Neural crest cell (in vitro differentiated cells): ENCODE measurements at regions not wholly inside any gene's neighbourhood (a gene's known extent, or its start where the extent isn't known, plus 50 kb on each side); places are given as distances from the start of the nearest gene placed in this dataset.

Experiments used
- DNase-seq: peaks from one replicate; pipeline ENCODE4 v3.0.0; 2021; ENCODE audit warnings: low read depth, mixed read lengths, low spot score
- H3K27ac Mint-ChIP-seq: one replicate; pipeline ENCODE4 v1.8.0; 2021; ENCODE audit warnings: mild to moderate bottlenecking, mixed read lengths; ENCODE audit not compliant: unreplicated experiment
- H3K27me3 Mint-ChIP-seq: 2 replicates; pipeline ENCODE4 v1.8.0; 2021; ENCODE audit warnings: low read depth, mild to moderate bottlenecking, mixed read lengths
- H3K36me3 Mint-ChIP-seq: 2 replicates; pipeline ENCODE4 v1.8.0; 2021; ENCODE audit warnings: low read depth, mild to moderate bottlenecking, mixed read lengths
- H3K4me1 Mint-ChIP-seq: 2 replicates; pipeline ENCODE4 v1.8.0; 2021; ENCODE audit warnings: mixed read lengths
- H3K4me3 Mint-ChIP-seq: one replicate; pipeline ENCODE4 v1.8.0; 2021; ENCODE audit warnings: mild to moderate bottlenecking, mixed read lengths
- H3K9me3 Mint-ChIP-seq: 2 replicates; pipeline ENCODE4 v1.8.0; 2021; ENCODE audit warnings: mixed read lengths
- TF ChIP-seq, protein P1 (sequence below): fragments of 200-600 bp; sonication (generic); conservative IDR thresholded peaks from 2 replicates; pipeline ENCODE4 v1.5.0; 2021; ENCODE audit warnings: antibody characterized with exemption, mild to moderate bottlenecking

DNA sequence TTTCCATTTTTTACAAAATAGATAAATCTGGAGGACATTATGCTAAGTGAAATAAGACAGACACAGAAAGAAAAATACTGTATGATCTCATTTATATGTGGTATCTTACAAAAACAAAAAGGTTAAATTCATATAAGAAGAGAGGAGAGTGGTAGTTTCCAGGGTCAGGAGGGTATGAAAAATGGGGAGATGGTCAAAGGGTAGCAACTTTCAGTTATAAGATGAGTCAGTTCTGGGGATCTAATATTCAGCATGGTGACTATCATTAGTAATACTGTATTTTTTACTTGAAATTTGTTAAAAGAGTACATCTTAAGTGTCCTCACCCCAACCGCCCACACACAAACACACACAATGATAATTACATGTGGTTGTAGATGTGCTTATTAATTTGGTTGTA lies 1250.1 kb downstream of the SORCS1 start:
- Mint-ChIP-seq H3K4me1 (no peaks in the 10 kb centered on the region), H3K4me3 (no peak overlapping the region)

DNA sequence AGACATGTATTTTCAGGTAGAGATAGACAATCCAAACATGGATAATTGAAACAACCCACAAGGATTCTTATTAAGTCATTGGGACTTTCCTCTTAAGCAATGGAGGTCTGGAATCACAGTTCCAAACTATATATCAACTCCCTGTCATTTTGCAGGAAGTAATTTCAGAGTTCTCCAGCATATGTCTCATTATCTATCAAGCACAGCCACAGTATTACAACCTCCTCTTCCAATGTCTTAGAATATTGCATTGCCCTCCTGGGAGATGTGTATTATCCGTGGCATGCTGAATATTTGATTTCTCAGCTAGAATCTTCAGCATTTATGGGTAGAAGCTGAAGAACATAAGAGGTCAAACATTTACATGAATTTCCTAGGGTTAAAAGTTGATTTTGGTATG lies 1255.8 kb downstream of the SORCS1 start:
- TF ChIP-seq, protein P1, sequence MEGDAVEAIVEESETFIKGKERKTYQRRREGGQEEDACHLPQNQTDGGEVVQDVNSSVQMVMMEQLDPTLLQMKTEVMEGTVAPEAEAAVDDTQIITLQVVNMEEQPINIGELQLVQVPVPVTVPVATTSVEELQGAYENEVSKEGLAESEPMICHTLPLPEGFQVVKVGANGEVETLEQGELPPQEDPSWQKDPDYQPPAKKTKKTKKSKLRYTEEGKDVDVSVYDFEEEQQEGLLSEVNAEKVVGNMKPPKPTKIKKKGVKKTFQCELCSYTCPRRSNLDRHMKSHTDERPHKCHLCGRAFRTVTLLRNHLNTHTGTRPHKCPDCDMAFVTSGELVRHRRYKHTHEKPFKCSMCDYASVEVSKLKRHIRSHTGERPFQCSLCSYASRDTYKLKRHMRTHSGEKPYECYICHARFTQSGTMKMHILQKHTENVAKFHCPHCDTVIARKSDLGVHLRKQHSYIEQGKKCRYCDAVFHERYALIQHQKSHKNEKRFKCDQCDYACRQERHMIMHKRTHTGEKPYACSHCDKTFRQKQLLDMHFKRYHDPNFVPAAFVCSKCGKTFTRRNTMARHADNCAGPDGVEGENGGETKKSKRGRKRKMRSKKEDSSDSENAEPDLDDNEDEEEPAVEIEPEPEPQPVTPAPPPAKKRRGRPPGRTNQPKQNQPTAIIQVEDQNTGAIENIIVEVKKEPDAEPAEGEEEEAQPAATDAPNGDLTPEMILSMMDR, result no peak
- no peaks in the 10 kb centered on the region for H3K27me3 Mint-ChIP-seq
- no peak overlapping the region for H3K4me3 Mint-ChIP-seq
- no peak overlapping the region for H3K27ac Mint-ChIP-seq
- DNase-seq, result no peak
- H3K9me3 Mint-ChIP-seq, result peaks cover 2% of the 10 kb centered on the region
- no peaks in the 10 kb centered on the region for H3K36me3 Mint-ChIP-seq
- H3K4me1 Mint-ChIP-seq, result no peaks in the 10 kb centered on the region

More for the DNA sequence above, 1250.1 kb downstream of the SORCS1 start:
- no peak for DNase-seq
- H3K9me3 Mint-ChIP-seq, result peaks cover 2% of the 10 kb centered on the region
- no peaks in the 10 kb centered on the region for H3K36me3 Mint-ChIP-seq
- TF ChIP-seq, protein P1, result no peak
- no peak overlapping the region for H3K27ac Mint-ChIP-seq
- no peaks in the 10 kb centered on the region for H3K27me3 Mint-ChIP-seq

DNA sequence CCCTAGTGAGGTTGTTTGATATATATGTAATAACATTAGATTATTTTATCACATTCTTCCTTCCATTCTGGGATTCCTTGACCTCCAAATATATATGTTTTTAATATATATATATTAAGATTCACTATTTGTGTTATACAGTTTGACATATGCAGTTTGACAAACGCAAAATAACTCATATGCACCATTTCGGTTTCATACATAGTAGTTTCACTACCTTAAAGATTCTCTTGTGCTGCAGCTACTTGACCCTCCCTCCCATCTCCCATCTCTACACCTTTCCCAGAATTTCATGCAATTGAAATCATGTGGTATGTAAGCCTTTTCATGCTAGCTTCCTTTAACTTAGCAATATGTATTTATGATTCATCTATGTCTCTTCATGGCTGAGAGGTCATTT lies 1244.4 kb downstream of the SORCS3 start:
- Mint-ChIP-seq H3K27me3 (no peaks in the 10 kb centered on the region), H3K4me1 (no peaks in the 10 kb centered on the region), H3K27ac (no peak overlapping the region), H3K4me3 (no peak overlapping the region), H3K9me3 (peaks cover 9% of the 10 kb centered on the region), H3K36me3 (peaks cover 5% of the 10 kb centered on the region)
- DNase-seq, result no peak
- TF ChIP-seq, protein P1, result no peak

DNA sequence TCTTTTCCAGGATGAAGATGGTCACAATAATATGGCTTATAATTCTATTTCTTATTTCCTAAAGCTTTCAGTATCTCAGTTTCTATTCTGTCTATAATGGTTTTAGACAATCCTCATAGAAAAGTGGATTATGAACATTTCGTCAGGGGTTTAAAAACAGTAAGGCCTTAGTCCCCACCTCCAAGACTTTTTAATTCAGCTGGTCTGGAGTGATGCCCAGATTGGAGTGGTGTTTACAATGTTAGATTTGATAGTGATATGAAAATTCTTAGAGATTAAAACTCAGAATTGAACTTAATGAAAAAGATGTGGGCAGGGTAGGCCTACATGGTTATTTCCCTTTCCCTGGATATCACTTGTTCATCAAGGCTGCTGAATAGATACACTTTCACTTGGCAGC lies 1238.3 kb downstream of the SORCS3 start:
- no peaks in the 10 kb centered on the region for H3K9me3 Mint-ChIP-seq
- no peaks in the 10 kb centered on the region for H3K27me3 Mint-ChIP-seq
- no peaks in the 10 kb centered on the region for H3K4me1 Mint-ChIP-seq
- H3K36me3 Mint-ChIP-seq, result no peaks in the 10 kb centered on the region
- TF ChIP-seq, protein P1, result no peak
- no peak for DNase-seq
- no peak overlapping the region for H3K4me3 Mint-ChIP-seq
- no peak overlapping the region for H3K27ac Mint-ChIP-seq

DNA sequence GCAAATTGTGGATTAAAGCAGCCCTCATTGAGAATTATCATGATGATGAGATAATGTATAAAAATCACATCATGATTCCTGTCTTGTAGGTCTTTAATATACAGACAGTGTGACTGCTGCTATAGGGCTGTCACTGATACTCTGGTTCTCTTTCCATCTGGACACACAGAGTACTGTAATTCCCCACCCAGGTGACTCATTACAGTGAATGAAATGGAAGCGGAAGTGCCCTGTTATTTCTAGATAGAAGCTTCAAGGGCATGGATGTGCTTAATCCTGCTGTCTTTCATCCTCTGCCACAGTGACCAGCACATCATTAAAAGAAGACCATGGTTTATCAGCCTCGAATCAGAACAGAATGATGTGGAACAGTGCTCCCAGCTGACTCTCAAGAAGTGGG lies 1234.0 kb downstream of the SORCS3 start:
- Mint-ChIP-seq H3K9me3 (peaks cover 17% of the 10 kb centered on the region), H3K4me3 (no peak overlapping the region), H3K4me1 (no peaks in the 10 kb centered on the region), H3K27ac (no peak overlapping the region), H3K27me3 (no peaks in the 10 kb centered on the region), H3K36me3 (peaks cover 3% of the 10 kb centered on the region)
- DNase-seq, result no peak
- TF ChIP-seq, protein P1, result no peak

DNA sequence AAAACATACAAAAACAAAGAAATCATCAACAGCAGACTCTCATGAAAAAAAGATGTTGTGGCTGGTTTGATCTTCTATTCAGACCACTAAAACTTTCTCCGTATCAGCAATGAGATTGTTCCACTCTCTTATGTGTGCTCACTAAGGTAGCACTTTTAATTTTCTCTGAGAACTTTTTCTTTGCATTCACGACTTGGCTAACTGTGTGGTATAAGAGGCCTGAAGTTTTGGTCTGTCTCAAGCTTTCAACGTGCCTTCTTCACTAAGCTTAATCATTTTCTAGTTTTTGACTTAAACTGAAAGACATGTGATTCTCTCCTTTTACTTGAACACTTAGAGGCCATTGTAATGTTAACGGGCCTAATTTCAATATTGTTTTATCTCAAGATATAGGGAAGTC lies 1231.6 kb downstream of the SORCS3 start:
- Mint-ChIP-seq H3K36me3 (peaks cover 3% of the 10 kb centered on the region), H3K4me3 (no peak overlapping the region), H3K9me3 (peaks cover 17% of the 10 kb centered on the region), H3K27me3 (no peaks in the 10 kb centered on the region), H3K4me1 (no peaks in the 10 kb centered on the region), H3K27ac (no peak overlapping the region)
- TF ChIP-seq, protein P1, result no peak
- DNase-seq, result no peak
